Activated CD4-positive, alpha-beta T cell treated with anti-CD3 and anti-CD28 coated beads, Interleukin-2, amount 50 U/mL, for 1 hour (primary cell): ENCODE measurements at regions not wholly inside any gene's neighbourhood (a gene's known extent, or its start where the extent isn't known, plus 50 kb on each side); places are given as distances from the start of the nearest gene placed in this dataset.
"Not testable (repeated sequence)": the region's sequence is repeated elsewhere in the genome, so short reads cannot be mapped to it uniquely, and the experiment has no call there.

Experiments used
- DNase-seq: peaks from one replicate; pipeline ENCODE4 v3.0.0-alpha.2; 2020

GRCh38 chr11:116666673-116667249 is 106.0 kb downstream of the BUD13 start:
- not testable (repeated sequence) for DNase-seq

- DNase-seq = no peak
These were observed 107.3 kb downstream of the BUD13 start for GRCh38 chr11:116665523-116665922.

GRCh38 chr11:116661056-116661455 is 111.7 kb downstream of the BUD13 start:
- DNase-seq = no peak

GRCh38 chr11:116660011-116660410 is 112.8 kb downstream of the BUD13 start:
- no peak for DNase-seq

- DNase-seq = no peak
These were observed 113.8 kb downstream of the BUD13 start for GRCh38 chr11:116658876-116659535.

GRCh38 chr11:116657842-116658825 is 114.7 kb downstream of the BUD13 start:
- no peak for DNase-seq

- DNase-seq = no peak
These were observed 116.8 kb downstream of the BUD13 start for GRCh38 chr11:116656011-116656410.

- no peak for DNase-seq
These were observed 118.3 kb downstream of the BUD13 start for GRCh38 chr11:116654526-116654925.

GRCh38 chr11:116653206-116653605 is 119.6 kb downstream of the BUD13 start:
- no peak for DNase-seq

- DNase-seq = no peak
These were observed 121.0 kb downstream of the BUD13 start for GRCh38 chr11:116651737-116652237.

- DNase-seq = no peak
These were observed 121.6 kb downstream of the BUD13 start for GRCh38 chr11:116651098-116651736.

- no peak for DNase-seq
These were observed 122.7 kb downstream of the BUD13 start for GRCh38 chr11:116650052-116650451.

- DNase-seq = no peak
These were observed 123.5 kb downstream of the BUD13 start for GRCh38 chr11:116649268-116649667.

- DNase-seq = no peak
These were observed 124.3 kb downstream of the BUD13 start for GRCh38 chr11:116648247-116649174.

- no peak for DNase-seq
These were observed 125.3 kb downstream of the BUD13 start for GRCh38 chr11:116647305-116648080.

GRCh38 chr11:116646191-116646590 is 126.6 kb downstream of the BUD13 start:
- no peak for DNase-seq

GRCh38 chr11:116644941-116645305 is 127.9 kb downstream of the BUD13 start:
- DNase-seq = no peak

GRCh38 chr11:116644201-116644940 is 128.4 kb downstream of the BUD13 start:
- DNase-seq = no peak

- no peak for DNase-seq
These were observed 129.3 kb downstream of the BUD13 start for GRCh38 chr11:116643521-116643920.

GRCh38 chr11:116642902-116643301 is 129.9 kb downstream of the BUD13 start:
- DNase-seq = no peak
